AG09319 (cell line): ENCODE measurements at regions not wholly inside any gene's neighbourhood (a gene's known extent, or its start where the extent isn't known, plus 50 kb on each side); places are given as distances from the start of the nearest gene placed in this dataset.

Experiments
- DNase-seq: peaks from one replicate; pipeline ENCODE4 v3.0.0-alpha.2; 2010; ENCODE audit warnings: low read depth; ENCODE audit errors: extremely low read depth
- CTCF ChIP-seq: IDR thresholded peaks from 2 replicates; pipeline ENCODE4 v1.5.1; 2011; ENCODE audit warnings: low read depth, mild to moderate bottlenecking, inconsistent platforms, low read length, moderate library complexity

DNA sequence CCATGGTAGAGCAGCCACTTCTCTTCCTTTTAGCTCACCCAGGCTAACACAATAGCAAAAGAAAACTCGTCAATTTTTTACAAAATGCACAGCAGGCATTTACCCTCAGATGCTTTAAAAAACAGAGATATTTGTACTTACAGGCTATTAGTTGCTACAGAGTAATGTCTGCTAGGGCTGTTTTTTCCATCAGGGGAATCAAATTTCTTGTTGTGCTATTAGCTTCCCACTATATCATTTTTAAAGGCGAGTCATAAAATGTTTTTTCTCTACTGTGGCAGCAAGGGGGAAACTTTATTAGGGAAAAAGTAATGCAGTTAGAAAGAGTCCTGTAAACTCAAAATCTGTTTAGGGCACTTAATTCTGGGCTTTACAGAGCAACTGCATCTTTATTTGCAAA is 277.9 kb upstream of the THSD7B start:
- TF ChIP-seq CTCF = no peak
- DNase-seq = no peak

GRCh38 chr2:136486115-136486514 is 279.2 kb upstream of the THSD7B start:
- TF ChIP-seq CTCF = no peak
- DNase-seq = no peak

DNA sequence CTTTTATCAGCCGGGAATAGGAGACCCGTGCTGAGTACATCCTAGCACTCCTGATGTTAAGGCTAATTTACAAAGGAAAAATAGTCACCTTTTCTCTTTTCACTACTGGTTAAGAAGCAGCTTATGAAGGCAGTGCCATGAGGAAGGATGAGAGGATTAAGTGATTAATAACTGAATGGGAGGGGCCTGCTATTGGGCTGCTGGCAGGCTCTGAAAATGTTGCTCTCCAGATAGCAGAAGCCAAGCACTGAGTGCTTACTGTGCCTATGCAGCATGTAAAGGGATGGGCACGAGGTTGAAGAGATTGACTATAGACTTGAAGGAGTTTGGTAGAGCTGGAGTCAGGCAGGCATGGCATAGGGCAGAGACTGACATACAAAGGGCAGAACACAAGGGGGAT is 282.4 kb upstream of the THSD7B start:
- DNase-seq = no peak
- TF ChIP-seq CTCF = no peak

GRCh38 chr2:136482006-136482405 is 283.3 kb upstream of the THSD7B start:
- no peak for DNase-seq
- no peak for TF ChIP-seq CTCF

DNA sequence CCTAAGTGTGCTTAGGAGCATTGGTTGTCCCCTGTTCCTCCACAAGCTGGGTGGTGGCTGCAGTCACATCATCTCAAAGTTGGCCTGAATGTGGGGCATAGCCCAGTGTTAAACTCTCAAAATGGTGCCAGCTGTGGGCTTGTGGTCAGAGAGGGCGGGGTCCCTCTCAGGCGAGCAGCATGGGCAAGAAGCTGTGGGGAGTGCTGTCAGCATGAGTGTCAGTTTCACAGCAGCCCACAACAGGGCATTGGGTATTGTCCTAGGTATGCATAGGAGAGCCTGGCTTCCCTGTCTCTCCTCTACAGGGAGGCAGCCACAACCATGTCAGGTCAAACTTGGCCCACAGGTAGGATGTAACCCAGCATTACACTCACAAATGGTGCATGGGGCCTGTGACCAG is 285.6 kb upstream of the THSD7B start:
- DNase-seq = no peak
- no peak for TF ChIP-seq CTCF

DNA sequence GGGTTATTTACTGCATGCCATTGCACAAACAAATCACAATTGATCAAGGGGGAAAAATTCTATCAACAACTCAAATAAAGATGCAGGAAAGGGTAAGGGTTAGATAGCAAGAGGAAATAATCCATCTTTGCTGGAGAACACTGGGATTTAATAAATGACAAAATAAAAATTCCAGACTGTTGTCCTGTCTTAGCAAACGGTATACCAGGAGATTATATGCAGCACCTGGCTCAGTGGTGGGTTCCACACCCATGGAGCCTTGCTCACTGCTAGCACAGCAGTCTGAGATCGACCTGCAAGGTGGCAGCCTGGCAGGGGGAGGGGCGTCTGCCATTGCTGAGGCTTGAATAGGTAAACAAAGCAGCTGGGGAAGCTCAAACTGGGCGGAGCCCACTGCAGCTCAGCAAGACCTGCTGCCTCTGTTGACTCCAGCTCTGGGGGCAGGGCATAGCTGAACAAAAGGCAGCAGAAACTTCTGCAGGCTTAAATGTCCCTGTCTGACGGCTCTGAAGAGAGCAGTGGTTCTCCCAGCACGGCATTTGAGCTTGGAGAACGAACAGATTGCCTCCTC is 296.5 kb upstream of the THSD7B start:
- no peak for DNase-seq
- TF ChIP-seq CTCF = no peak

DNA sequence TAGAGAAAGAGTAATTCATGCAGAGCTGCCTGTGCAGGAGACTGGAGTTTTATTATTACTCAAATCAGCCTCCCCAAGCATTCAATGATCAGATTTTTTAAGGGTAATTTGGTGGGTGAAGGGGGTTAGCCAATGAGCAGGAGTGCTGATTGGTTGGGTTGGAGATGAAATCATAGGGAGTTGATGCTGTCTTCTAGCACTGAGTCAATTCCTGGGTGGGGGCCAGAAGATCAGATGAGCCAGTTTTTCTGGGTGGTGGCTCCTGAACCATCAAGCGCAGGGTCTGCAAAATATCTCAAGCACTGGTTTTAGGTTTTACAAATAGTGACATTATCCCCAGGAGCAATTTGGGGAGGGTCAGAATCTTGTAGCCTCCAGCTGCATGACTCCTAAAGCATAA is 312.8 kb upstream of the THSD7B start:
- no peak for TF ChIP-seq CTCF

More for the DNA sequence above, 312.8 kb upstream of the THSD7B start:
- DNase-seq = no peak
